Breast epithelium (tissue), 4 donors: ENCODE measurements at regions not wholly inside any gene's neighbourhood (a gene's known extent, or its start where the extent isn't known, plus 50 kb on each side); places are given as distances from the start of the nearest gene placed in this dataset.

Experiments
- DNase-seq, 2 donors: peaks; one replicate each; pipeline ENCODE4 v3.0.0-alpha.2; 2019; ENCODE audit warnings: low spot score in 2 of 2
- H3K27ac ChIP-seq, 2 donors: fragments of 200-600 bp; sonication (generic) in 1 of 2; one replicate each; pipeline ENCODE4 v1.5.1; 2016 to 2019; ENCODE audit warnings: mild to moderate bottlenecking in 1 of 2
- H3K27me3 ChIP-seq, 2 donors: fragments of 200-600 bp; sonication (generic) in 1 of 2; one replicate each; pipeline versions ENCODE4 v1.5.1 to v1.6.0; 2017 to 2019; ENCODE audit warnings: control low read depth in 1 of 2, mild to moderate bottlenecking in 1 of 2
- H3K36me3 ChIP-seq: fragments of 200-600 bp; one replicate; pipeline ENCODE4 v1.5.1; 2019
- H3K4me1 ChIP-seq, 2 donors: fragments of 200-600 bp; sonication (generic); one replicate each; pipeline ENCODE4 v1.5.1; 2016 to 2019; ENCODE audit warnings: control low read depth in 1 of 2
- H3K4me3 ChIP-seq, 3 donors: fragments of 200-600 bp; sonication (generic); 1 replicate in 2 of 3; 2 replicates in 1 of 3; pipeline ENCODE4 v1.5.1; 2016 to 2019; ENCODE audit warnings: mild to moderate bottlenecking in 3 of 3, moderate library complexity in 2 of 3
- H3K9me3 ChIP-seq, 2 donors: fragments of 200-600 bp; sonication (generic) in 1 of 2; one replicate each; pipeline ENCODE4 v1.5.1; 2016 to 2019; ENCODE audit warnings: control low read depth in 1 of 2
- CTCF ChIP-seq, 3 donors: fragments of 450-650 bp; IDR thresholded peaks; one replicate each; pipeline ENCODE4 v1.5.1; 2016 to 2017; ENCODE audit warnings: antibody characterized with exemption in 3 of 3, mild to moderate bottlenecking in 3 of 3, moderate library complexity in 3 of 3
- POLR2A ChIP-seq: fragments of 450-650 bp; IDR thresholded peaks from one replicate; pipeline ENCODE4 v1.6.1; 2016; ENCODE audit warnings: antibody characterized with exemption, mild to moderate bottlenecking, moderate library complexity
- POLR2AphosphoS5 ChIP-seq, 3 donors: sonication (generic); formaldehyde crosslinking; IDR thresholded peaks; one replicate each; pipeline ENCODE4 v1.6.1; 2017; ENCODE audit warnings: antibody characterized with exemption in 3 of 3
- intact Hi-C: fragments of 100-400 bp; cut with DNase I; formaldehyde crosslinking; loops from one replicate; pipeline ENCODE4 v1.15.1; 2023; ENCODE audit warnings: low total_unique reads

DNA sequence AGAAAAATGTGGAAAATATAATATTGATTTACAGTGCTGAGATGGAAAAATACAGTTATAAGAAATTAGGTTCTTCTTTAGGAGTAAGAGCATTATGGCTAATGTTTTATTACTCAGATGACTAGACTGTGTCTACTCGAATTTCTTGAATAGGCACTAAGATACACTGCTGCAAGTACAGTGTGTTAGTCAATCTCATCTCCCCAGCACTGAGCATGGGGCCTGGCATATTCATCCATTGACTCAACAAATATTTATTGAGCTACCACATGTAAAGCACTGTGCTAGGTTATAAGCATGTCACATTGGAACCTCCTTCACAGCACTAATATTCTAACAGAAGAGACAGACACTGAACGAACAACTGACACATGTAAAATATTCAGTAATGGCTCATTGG, 242.5 kb upstream of the GPC6 start:
- H3K4me3 ChIP-seq = no peak overlapping the region

GRCh38 chr13:92989301-92989700, 237.3 kb upstream of the GPC6 start:
- H3K27me3 ChIP-seq = no peaks in the 10 kb centered on the region
- intact Hi-C loops = no loop called here
- H3K27ac ChIP-seq = no peak overlapping the region
- H3K4me3 ChIP-seq = no peak overlapping the region
- no peaks in the 10 kb centered on the region for H3K9me3 ChIP-seq
- DNase-seq = no peak
- no peak for TF ChIP-seq CTCF (IDR thresholded peaks at IDR 0.05)
- no peak for TF ChIP-seq POLR2A
- TF ChIP-seq POLR2AphosphoS5 (IDR thresholded peaks at IDR 0.05) = no peak
- no peaks in the 10 kb centered on the region for H3K36me3 ChIP-seq
- H3K4me1 ChIP-seq = no peaks in the 10 kb centered on the region

More for the DNA sequence above, 242.5 kb upstream of the GPC6 start:
- Histone ChIP-seq H3K4me1 (no peaks in the 10 kb centered on the region), H3K36me3 (no peaks in the 10 kb centered on the region), H3K27ac (no peak overlapping the region), H3K27me3 (no peaks in the 10 kb centered on the region), H3K9me3 (no peaks in the 10 kb centered on the region)
- no peak for TF ChIP-seq CTCF (IDR thresholded peaks at IDR 0.05)
- TF ChIP-seq POLR2A = no peak
- no peak for DNase-seq
- intact Hi-C loops = no loop called here

DNA sequence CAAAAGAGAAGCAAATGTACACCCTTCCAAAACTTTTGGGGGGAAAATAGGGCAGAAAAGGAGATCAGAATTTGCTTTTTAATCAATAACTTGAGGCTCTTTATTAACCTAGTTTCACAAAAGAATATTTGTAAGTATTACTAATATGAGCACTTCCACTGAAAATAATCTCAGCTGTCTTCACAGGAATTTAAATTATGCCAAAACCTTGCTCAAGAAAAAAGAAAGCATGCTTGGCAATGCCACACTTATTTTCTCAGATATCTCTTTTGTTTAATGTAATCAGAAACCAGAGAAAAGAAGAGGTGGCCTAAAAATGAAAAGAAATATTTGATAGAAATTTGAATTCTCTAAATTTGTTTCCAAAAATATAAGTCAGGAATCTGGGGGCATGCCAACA, 234.9 kb upstream of the GPC6 start:
- no peaks in the 10 kb centered on the region for H3K36me3 ChIP-seq
- H3K27me3 ChIP-seq = no peaks in the 10 kb centered on the region
- H3K9me3 ChIP-seq = no peaks in the 10 kb centered on the region
- H3K4me3 ChIP-seq = no peak overlapping the region
- TF ChIP-seq CTCF (IDR thresholded peaks at IDR 0.05) = no peak
- no peak for TF ChIP-seq POLR2A
- TF ChIP-seq POLR2AphosphoS5 (IDR thresholded peaks at IDR 0.05) = no peak
- no peaks in the 10 kb centered on the region for H3K4me1 ChIP-seq
- intact Hi-C loops = no loop called here
- no peak for DNase-seq
- no peak overlapping the region for H3K27ac ChIP-seq

DNA sequence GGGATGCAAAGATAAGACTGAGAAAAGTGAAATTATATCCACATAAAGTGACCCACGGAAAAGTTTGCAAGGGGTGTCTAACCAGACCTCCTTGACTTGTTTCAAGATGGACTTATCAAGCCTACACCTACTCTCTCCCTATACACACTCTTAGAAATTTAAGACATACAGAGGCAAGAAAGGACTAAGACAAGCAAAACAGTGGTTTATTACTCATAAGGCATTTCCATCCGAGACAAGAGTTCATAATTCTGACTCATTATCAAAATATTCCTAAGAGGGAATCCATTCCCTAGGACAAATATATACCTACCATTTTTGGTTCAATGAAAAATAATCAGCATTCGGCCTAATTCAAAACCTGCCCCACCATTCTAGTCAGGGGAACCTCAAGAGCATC, 232.6 kb upstream of the GPC6 start:
- H3K4me1 ChIP-seq = no peaks in the 10 kb centered on the region
- intact Hi-C loops = no loop called here
- DNase-seq = no peak
- no peaks in the 10 kb centered on the region for H3K9me3 ChIP-seq
- no peaks in the 10 kb centered on the region for H3K36me3 ChIP-seq
- no peak overlapping the region for H3K4me3 ChIP-seq
- no peaks in the 10 kb centered on the region for H3K27me3 ChIP-seq
- H3K27ac ChIP-seq = no peak overlapping the region
- TF ChIP-seq CTCF (IDR thresholded peaks at IDR 0.05) (no peak), POLR2A (no peak), POLR2AphosphoS5 (IDR thresholded peaks at IDR 0.05) (no peak)

GRCh38 chr13:93001866-93002461, 224.6 kb upstream of the GPC6 start:
- no peaks in the 10 kb centered on the region for H3K36me3 ChIP-seq
- H3K27ac ChIP-seq = no peak overlapping the region
- no peaks in the 10 kb centered on the region for H3K4me1 ChIP-seq
- no peak overlapping the region for H3K4me3 ChIP-seq
- intact Hi-C loops = no loop called here
- DNase-seq = no peak
- H3K27me3 ChIP-seq = no peaks in the 10 kb centered on the region
- no peak for TF ChIP-seq POLR2AphosphoS5 (IDR thresholded peaks at IDR 0.05)
- no peak for TF ChIP-seq POLR2A
- TF ChIP-seq CTCF (IDR thresholded peaks at IDR 0.05) = no peak
- H3K9me3 ChIP-seq = no peaks in the 10 kb centered on the region
